ENCODE measurements at regions not wholly inside any gene's neighbourhood (a gene's known extent, or its start where the extent isn't known, plus 50 kb on each side); places are given as distances from the start of the nearest gene placed in this dataset.

DNA sequence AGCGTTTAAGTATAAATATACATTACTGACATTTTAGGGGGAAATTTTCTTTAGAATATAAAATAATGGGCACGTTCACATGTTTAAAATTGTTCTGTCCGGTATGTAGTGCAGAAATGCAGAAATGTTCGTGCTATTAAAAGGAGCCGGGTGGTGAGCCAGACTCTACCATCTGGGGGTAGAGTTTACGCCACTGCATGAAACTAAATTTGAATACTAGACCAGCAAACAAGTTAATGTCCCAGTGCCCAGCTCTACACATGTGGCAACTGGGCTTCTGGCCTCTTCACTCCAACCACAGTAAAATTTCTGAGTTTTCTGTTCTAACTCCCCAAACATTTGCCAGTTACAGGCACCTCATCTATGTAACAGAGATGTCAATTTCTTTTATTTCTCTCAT is 1453.3 kb upstream of the TENM3 start:
- no peak for FAIRE-seq

DNA sequence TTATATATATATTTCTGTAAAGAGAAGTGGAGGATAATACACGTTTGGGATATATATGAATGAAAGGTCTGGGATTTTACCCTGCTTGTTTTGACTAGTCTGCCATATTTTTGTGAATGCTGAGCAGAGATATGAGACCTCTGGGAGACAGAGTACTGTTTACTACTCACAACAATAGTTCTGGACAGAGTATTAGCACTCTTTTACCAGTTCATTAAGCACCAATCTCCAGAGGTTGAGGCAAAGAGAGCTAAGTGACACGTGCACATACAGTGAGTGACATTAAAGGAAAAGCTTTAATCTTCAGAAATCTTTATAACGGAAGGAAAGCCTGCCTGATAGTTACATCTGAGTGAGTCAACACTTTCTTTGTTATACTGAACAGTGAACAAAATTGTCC is 1452.7 kb upstream of the TENM3 start:
- FAIRE-seq = no peak

DNA sequence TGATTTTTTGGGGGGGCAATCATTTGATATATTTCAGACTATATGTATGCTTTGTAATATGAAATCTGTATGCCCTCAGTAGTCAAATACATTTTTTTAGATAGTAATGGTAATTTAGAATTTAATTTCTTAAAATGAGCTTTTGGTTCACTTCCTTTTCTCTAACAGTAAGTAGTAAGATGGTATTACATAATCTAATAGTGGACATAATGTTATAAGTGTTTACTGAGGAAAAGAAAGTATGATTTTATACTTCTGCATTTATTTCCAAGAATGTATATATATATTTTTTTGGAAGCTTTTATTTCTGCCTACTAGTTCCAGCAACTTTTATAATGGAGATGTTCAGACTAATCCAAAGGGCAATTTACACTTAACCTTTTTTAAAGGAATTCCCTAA is 1450.7 kb upstream of the TENM3 start:
- no peak for FAIRE-seq

DNA sequence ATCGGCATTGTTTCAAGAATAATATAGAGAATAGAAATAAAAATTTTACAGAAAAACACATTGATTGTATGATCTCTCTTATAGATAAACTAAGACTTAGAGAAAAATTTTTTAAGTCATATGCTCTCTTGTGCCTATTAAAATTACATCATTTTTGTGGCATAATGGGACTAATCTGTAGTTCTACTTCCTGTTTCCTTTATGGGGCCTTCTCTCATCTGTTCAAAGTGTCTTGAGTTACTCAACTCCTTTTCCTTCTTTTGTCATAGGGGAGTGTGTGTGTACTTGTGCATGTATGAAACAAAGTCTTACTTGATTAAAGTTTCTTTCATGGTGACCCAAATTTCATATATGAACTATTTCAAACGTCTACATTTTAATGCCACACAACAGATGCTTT is 1448.9 kb upstream of the TENM3 start:
- FAIRE-seq = no peak

DNA sequence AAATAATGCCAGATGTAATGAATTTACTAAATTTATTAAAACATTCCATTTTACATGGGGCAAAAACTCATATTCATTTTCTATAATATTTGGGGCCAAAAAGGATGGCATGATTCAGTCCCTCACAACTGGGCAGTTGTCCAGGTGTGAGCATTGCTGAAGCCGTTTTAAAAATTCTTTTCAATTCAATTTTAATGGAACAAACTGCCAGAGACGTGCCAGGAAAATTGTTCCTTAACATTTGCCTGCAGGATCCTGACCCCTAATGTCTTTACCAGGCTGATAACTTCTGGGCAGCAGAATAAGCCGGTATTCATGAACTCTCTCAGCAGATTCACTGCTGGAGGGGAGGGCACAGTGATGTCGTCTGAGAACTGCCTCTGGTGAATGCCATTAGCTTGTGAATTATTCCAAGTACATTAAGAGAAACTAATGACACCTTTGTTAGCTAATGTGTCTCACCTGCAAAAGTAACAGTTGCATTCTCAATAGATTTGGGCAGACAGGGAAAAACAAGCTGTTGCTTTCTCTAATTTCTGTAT is 1445.1 kb upstream of the TENM3 start:
- FAIRE-seq = no peak

- FAIRE-seq = no peak
Observed at GRCh38 chr4:180799798-180800197, 1443.4 kb upstream of the TENM3 start.

DNA sequence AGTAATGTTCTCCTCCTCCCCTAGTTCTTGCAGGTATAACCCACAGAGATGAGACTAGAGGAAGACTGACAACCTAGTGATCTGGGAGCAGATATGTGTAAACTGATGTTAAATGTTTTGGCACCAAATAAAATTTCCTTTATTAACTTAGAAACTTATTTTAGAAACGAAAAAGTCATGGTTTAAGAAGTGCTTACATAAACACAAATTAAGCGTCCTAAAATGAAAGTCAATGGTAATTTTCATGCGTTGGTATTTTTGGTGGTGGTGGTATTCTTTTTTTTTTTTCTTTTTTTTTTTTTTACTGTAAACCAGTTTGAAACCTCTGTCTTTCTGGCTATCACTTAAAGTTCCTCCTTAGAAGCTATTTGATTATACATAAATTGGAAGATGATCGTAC is 1438.1 kb upstream of the TENM3 start:
- no peak for FAIRE-seq

- no peak for FAIRE-seq
Observed at GRCh38 chr4:180808862-180809261, 1434.3 kb upstream of the TENM3 start.

- no peak for FAIRE-seq
Observed at GRCh38 chr4:180809439-180809838, 1433.8 kb upstream of the TENM3 start.

GRCh38 chr4:180810581-180810980 is 1432.6 kb upstream of the TENM3 start:
- no peak for FAIRE-seq

GRCh38 chr4:180811556-180811955 is 1431.6 kb upstream of the TENM3 start:
- no peak for FAIRE-seq

- FAIRE-seq = no peak
Observed at GRCh38 chr4:180812783-180813182, 1430.4 kb upstream of the TENM3 start.

DNA sequence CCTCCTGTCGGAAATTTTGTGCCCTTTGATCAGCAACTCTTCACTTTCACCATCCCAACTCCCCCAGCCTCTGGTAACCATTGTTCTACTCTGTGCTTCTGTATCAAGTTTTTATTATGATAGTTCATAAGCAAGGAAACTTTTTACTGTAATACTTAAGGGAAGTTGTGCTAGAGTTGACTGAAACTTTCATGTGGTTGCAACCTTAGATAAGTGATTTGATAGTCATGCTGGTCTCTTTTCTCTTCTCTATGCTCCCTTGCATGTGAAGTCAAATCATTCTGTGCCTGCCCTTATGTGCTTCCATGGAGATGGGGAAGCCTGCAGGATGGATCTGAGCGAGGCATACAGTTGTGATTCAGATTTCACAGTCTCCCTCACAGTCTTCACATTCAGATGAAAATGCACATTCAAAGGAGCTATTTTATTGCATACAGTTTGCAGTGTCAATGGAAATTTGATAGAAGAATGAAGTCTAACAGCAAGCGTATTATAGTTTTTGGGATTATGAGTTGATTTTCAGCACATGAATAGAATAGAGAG is 1428.3 kb upstream of the TENM3 start:
- no peak for FAIRE-seq

DNA sequence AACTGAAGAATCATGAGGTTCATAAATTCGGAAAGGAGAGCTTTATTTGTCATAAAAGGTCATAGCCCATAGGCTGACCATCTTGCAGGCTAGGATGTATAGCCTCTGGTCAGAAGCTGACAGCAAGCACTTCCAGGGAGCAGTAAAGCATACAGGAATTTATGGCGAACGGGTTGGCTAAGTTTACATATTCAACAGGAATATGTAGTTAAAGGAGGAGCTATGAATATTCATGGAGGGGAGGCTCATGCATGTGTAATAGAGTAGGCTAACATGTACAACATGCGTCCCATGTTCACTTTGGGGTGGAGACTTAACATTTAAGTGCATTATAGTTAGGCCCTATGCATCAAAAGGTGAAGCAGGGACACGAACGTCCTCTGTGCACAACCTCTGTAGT is 1425.7 kb upstream of the TENM3 start:
- no peak for FAIRE-seq

DNA sequence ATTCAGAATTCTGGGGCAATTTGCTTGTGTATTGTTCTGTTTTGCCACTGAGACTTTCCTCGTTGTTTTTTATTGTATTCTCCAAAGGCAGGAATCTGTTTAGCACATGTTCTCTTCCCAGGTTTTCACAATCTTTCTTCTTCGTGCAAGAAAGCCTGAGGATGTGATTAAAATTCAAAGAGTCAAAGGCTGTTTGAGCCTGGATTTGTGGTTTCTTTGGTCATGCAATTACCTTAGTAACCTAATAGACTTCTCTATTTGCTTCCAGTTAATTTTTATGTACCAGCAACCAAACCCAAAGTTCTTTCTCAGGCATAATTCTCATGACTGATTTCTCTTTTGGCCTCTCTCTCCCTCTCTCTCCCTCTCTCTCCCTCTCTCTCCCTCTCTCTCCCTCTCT is 1420.1 kb upstream of the TENM3 start:
- FAIRE-seq = no peak

DNA sequence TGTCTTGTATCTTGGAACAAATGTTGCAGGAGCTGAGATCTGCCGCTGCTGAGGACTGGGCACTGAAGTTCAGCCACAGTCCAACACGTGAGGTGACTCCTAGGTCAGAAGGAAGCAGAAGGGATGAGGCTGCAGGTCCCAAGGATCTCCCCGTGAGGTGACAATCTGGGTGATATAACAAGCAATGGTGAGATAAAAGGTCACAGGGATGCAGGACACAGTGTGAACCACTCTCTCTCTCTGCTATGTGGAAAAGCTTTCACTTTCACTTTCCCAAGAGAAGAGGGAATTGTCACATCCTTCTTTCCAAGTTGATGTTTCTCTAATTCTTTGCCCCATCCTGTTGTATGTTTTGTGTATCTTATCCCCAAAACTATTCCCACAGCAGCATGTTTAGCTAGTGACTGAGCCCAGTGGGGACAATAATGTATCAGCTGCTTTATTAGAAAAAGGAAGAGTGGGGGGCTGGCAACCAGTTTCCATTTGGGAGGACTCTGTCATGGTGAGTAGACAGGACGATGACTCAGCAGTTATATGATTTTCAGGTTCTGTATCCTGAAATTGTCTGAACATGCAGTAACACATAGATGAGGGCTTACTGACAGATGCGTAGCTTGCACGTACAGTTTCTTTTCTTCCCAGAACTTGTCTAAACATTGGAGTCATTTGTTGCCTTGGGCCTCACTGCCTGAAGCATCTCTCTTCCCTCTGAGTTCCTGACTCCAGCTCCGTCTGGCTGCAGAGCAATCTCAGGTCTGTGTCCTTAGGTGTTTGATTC is 1415.8 kb upstream of the TENM3 start:
- FAIRE-seq = no peak

- no peak for FAIRE-seq
Observed at GRCh38 chr4:180828455-180829018, 1414.7 kb upstream of the TENM3 start.

DNA sequence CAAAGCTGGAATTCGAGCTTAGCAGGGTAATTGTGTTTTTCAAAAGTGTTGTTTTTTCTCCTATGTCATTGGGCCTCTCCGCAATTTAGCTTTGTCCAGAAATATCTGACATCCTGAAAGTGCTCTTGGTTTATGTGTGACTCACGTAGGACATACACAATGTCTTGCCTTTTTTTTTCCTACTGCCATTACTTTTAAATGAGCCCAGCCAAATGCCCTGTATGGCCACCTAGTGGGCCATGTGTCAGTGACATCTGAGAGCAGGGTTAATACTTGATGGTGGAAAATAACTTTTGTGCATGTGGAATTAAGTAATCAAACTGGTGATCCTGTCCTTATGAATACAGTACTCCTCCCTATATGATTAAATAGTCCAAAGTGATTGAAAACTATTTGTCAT is 1411.1 kb upstream of the TENM3 start:
- FAIRE-seq = no peak

GRCh38 chr4:180840142-180840541 is 1403.1 kb upstream of the TENM3 start:
- FAIRE-seq = no peak

- FAIRE-seq = no peak
Observed at GRCh38 chr4:180850318-180850940, 1392.8 kb upstream of the TENM3 start.

- no peak for FAIRE-seq
Observed at GRCh38 chr4:180852738-180853137, 1390.5 kb upstream of the TENM3 start.

DNA sequence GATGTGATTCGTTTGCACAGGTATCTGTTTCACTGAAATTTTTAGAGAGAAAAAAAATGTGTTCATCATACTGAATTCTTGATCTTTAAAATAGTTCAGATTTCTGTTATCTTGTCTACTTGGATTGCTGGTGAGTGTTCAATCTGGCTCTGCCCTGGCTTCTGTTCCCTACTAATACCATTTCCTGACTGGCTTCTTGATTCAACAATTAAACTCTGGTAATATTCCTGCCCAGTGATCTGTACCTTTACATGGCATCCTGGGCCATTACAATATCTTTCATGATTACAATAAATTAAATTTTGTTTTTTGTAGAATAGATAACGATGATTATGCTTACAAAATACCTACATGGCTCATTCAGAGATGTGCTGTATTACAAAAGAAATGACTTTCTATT is 1388.0 kb upstream of the TENM3 start:
- FAIRE-seq = no peak

GRCh38 chr4:180860089-180860720 is 1383.0 kb upstream of the TENM3 start:
- no peak for FAIRE-seq
